Hematopoietic multipotent progenitor cell treated with erythropoietin and hydrocortisone succinate and interleukin-3 and kit ligand, for 4 days (in vitro differentiated cells): ENCODE measurements at regions not wholly inside any gene's neighbourhood (a gene's known extent, or its start where the extent isn't known, plus 50 kb on each side); places are given as distances from the start of the nearest gene placed in this dataset.

Experiments used
- DNase-seq: peaks from one replicate; pipeline ENCODE4 v3.0.0-alpha.2; 2015

DNA sequence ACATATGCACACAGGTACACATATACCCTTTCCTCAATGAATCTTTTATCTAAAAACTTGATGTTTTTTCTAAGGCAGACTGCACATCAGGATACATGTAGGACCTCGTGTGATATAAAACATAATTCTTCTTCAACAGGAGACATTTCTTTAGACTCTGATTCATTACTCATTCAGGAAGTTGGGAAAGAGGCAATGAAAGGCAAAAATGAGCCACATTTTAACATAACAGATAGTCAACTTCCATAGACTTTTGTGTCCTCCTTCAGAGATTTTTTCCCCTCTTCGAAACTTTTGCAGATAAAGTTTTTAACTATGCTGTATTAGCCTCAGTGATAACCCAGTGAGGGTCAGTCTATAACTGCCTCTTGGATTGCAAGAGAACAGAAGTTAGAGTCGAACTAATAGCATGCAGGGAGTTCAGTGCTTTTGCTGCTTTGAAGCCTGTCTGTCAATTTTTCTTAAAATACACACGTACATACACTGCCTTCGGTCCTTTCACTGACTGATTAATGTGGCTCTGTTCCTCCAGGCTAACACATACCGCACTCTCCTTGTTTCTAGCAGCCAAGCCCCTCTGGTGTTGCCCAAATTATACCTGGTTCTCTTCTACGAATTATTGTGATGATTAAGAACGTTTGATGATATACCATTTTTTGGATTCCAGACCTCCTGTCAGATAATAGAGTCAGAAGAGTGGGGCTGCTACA lies 562.5 kb upstream of the MAP3K7 start:
- no peak for DNase-seq

DNA sequence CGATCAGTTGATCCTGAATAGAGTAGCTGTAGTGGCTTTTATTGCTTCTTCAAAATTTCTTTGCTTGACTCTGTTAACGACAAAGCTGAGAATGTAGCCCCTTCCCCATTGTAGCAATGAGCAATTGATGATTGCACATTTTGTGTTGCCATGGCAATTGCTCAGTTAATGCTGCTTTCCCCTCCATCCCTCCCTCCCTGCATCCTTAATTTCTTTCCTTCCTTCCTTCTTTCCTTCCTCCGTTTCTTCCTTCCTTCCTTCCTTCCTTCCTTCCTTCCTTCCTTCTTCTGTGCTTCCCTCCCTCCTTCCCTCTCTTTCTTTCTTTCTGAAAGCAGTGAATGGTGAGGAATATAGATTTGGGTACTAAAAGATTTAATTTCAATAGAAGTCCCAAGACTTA lies 557.3 kb upstream of the MAP3K7 start:
- DNase-seq: no peak

DNA sequence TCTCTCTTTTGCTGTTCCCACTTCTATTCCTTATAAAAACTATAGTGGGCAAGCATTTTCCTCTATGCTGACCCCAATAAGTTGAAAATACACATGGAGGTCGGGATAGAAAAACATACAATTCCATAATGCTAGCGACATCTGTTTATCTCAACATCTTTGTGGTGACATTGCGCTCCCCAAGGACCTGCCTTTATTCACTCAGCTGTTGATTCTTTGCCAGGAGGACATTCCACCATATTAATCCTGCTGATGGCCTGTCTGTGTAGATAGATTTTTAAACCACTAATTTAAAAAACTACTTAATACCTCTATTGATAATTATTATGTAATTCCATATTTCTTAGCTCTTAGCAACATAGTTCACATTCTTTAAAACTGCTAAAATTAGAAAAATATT lies 555.3 kb upstream of the MAP3K7 start:
- DNase-seq: no peak

DNA sequence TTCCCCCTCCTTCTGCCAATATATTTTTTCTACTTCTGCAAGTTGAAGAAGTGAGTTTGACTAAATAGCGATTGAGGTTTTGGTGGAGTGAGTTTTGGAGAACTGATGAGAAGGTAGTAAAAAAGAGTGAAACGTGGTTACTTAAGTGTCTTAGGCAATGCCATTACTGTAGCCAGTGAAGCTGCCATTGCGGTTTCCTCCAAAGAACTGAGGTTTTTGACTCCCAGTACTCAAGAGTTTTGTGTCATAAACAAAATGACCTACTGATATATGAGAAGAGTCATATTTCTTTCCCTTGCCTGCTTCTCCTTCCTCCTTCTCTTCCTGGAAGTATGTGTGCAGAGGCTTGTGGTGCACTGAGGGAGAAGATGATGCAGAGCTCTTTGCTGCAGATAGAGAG lies 554.5 kb upstream of the MAP3K7 start:
- peak; percentile 38 for DNase-seq

DNA sequence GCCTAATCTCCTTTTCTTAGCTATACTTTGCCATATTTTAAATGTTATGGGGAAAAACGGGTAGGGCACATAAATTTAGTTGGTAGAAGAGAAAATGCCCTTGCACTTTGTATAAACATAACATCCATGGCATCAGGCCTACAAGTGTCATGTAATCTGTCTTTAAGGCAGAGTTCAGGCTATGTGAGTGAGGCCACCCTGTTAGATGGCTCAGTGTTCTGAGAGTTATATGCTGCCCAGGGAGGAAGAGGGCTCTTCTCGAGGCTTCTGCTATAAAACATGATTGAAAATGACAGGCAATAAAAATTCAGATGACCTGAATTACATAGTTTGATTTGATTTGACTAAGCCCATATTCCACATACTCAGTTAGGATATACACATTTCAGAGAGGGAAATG lies 553.6 kb upstream of the MAP3K7 start:
- DNase-seq: no peak

DNA sequence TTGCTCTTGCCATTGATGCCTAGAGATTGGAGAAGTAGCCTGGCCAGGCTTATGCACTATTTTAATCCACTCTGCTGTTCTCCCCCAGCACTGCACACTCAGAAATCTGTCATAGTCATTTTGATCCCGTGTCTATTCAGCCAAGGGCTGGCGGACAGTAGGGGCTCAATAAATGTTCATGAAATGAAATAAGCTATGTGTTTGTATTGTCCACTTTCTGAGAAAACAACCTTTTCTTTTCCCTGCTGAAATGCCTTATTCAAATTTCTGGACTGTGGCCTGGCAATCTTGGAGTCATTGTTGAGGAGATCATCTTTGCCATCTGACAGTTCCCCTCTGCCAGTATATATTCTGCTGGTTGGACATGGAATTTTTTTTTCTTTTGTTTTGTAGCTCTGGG lies 550.4 kb upstream of the MAP3K7 start:
- no peak for DNase-seq

DNA sequence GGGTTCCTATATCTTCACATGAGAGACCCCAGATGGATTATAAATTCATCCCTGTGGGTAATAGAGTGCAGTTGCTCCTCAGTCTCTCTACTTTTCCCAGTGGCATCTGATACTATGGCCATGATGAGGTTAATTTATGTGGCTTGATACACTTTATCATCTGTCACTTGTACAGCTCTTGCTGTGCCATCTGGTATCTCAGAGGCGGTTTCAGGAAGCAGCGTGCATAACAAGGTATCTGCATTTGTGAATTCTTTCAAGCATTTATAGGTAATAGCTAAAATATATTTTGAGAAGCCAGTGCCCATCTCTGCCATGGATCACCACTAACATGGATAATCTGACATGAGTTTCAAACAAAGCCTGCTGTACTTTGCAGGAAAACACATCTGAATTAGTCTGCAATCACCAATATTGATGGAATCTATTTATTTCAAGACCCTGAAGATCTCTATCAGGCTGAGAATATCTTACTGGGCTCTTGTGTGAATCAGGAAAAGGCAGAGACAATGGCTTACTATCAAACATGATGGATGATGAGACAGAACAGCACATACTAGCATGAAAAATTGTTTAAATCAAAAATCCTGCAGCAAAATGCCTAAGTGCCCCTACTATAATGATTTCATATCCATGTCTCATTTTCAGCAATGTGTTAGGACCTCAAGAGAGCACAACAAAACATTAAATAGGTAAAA lies 548.7 kb upstream of the MAP3K7 start:
- DNase-seq: no peak

DNA sequence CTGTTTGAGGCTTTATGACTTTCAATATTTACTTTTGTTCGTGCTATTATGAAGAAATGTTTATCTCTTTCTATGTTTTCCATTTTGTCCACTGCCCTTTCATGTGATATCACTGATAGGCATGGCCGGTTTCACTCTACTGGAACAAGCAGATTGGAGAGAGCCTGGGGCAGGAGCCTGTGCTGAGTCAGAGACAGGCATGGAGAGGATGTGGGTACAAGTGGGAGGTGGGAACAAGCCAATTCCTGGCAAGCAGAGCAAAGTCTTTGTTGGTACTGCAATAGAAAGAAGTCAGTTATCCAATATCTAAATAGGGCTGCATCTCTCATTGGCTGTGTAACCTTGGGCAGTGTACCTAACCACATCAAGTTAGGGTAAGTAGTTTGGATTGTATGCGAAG lies 545.6 kb upstream of the MAP3K7 start:
- no peak for DNase-seq

DNA sequence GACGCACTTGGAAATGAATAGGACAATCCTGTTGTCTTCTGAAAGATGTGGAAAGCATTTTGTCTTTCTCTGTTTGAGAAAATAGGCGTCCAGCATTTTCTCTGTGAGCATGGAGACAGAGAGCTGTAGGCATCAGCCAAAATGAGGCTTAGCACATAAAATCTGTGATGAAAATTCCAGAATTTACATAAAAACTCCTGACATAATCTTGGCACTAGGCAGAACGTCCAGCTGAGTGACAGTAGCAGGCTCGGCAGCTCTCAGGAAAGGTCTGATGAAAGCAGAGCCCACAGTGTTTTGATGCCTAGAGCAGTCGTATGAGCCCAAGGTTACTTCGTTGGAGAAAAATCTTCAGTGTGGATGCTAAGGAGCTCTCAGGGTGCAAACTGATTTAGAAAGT lies 543.3 kb upstream of the MAP3K7 start:
- DNase-seq: no peak

DNA sequence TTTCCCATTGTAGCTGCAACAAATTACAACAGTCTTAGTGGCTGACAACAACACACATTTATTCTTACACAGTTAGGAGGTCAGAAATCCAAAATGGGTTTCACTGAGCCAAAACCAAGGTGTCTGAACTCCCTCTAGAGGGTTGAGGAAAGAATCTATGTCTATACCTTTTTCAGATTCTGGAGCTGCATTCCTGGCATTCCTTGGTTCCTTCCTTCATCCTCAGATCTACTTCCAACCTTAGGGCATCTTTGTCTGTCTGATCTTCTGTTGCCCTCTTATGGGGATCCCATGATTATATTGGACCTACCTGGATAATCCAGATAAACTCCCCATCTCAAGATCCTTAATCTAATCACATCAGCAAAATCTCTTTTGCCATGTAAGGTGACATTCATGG lies 540.9 kb upstream of the MAP3K7 start:
- DNase-seq: no peak

DNA sequence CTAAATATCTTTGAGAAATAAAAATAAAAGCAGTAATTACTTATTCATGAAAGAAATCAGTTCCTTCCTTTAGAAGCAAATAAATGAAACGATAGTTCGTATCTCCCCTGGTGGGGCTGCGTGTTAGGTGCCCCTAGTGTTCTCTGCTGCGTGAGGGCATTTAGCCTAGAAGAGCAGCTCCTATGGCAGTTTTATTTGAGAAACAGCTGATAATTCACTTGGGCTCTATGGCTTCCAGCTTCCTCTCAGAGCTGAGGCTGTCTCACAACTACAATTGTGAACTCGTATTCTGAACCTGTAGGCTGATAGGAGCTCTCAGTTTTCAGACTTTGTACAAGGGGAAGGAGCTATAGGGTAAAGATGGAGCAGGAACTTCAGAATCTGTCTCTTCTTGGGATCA lies 540.0 kb upstream of the MAP3K7 start:
- DNase-seq: no peak

DNA sequence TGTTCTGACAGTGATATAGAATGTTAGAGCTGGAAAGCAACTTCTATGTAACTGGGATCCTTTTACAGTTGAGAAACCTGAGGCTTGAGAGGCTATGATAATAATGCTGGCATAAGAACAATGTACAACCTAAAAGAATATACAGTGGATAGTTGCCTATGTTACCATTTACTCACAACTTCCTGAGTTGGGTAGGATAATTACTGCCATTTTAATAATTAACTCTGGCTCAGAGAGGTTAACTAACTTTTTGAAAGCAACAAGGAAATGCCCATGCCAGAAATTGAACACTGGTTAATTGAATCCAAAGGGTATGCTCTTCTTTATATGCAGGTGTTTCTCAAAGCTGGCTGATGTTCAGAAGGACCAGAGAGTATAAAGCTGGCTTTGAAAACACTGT lies 530.7 kb upstream of the MAP3K7 start:
- no peak for DNase-seq

DNA sequence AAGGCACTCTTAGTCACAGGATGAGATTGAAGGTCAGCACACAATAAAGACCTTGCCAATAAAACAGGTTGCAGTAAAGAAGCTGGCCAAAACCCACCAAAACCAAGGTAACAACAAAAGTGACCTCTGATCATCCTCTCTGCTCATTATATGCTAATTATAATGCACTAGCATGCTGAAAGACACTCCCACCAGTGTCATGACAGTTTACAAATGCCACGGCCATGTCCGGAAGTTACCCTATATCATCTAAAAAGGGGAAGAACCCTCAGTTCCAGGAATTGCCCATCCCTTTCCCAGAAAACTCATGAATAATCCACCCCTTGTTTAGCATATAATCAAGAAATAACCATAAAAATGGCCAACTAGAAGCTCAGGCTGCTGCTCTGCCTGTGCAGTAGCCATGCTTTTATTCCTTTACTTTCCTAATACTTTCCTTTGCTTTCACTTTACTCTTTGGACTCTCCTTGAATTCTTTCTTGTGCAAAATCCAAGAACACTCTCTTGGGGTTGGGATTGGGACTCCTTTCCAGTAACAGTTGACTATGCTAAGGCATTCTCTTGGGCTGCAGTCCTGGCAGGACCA lies 527.3 kb upstream of the MAP3K7 start:
- no peak for DNase-seq

DNA sequence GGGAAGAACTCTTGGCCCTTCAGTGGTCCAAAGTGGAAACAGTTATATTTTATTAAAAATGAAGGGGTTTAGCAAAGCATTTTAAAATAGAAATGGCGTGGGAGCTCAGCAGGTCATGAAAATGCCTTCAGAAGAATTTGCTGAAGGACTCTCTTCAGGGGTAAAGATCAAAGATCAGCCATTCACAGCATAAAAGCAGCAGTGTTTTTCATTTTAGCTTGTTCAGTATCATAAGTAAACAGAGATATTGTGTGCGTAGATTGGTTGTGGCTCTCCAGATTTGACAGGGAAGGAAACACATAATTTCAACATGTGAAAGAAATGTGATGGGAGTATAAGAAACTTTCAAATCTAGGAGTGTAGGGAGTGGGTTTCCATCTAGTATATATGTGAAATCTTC lies 519.2 kb upstream of the MAP3K7 start:
- no peak for DNase-seq

DNA sequence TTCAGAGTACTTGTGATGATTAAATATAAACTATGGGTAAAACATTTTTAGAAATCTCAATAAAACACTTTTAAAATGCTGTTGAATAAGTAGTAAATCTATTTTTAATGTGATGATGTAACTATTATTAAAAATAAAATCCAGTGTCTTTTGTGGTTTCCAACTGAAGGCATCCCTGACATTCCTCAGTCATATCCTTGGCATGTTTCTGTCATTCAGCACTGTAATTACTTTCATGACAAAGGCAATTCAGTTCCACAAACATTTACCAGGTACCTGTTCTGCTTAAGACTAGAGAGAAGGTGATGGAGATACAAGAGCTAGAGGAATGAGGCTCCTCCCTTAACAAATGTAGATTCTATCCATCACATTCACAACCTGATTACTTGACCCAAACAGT lies 518.7 kb upstream of the MAP3K7 start:
- no peak for DNase-seq

DNA sequence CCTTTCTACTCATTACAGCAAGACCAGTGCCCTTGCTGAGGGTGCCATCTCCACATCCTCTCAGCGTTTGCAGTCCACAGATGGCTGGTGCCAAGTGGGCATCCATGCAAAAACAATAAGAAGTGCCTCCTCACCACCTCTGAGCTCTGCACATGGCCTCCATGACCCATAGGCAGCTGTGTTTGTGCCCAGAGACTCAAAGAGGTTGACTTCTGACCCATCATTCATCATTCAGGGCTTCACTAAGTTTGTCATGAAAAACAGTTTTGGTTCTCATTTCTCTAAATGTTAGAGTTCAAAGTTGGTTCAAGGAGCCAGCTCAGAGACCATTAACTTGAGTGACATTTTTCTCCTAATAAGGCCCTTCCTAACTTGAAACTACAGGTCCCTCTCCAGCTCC lies 512.6 kb upstream of the MAP3K7 start:
- DNase-seq: no peak

DNA sequence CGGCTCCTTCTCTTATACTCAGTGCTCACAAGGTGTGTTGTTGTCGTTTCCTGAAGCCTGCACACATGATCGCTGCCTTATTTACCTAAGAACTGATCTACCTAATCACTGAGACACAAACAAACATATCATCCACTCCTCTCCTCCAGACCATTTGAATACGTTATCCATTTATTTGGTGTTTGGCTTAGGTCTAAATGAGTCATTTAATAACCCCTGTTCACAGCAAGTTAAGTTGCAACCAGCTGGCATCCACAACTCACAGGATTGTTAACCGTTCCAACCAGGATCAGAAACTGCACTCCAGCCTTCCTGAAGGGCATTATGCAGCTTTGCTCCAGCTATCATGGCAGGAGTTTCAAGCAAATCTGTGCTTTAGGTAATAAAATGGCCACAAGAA lies 511.1 kb upstream of the MAP3K7 start:
- no peak for DNase-seq

DNA sequence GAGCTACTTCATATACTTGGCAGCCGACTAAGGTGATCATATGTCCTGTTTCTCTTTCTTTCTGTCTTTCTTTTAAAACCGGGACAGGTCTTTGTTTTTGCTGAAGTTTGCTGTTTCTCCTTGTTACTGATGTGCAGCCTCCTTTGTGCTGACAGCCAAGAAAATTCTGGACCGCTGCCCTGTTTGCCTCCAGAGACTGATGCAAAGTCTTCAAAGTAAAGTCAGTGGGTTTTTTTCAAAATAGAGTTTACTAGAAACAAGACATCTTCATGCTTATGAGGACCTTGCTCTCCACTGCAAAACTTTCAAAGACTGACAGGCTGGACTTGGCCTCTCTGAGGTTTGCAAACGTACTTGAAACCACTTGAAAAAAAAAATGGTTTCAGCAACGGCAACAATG lies 510.5 kb upstream of the MAP3K7 start:
- DNase-seq: no peak

DNA sequence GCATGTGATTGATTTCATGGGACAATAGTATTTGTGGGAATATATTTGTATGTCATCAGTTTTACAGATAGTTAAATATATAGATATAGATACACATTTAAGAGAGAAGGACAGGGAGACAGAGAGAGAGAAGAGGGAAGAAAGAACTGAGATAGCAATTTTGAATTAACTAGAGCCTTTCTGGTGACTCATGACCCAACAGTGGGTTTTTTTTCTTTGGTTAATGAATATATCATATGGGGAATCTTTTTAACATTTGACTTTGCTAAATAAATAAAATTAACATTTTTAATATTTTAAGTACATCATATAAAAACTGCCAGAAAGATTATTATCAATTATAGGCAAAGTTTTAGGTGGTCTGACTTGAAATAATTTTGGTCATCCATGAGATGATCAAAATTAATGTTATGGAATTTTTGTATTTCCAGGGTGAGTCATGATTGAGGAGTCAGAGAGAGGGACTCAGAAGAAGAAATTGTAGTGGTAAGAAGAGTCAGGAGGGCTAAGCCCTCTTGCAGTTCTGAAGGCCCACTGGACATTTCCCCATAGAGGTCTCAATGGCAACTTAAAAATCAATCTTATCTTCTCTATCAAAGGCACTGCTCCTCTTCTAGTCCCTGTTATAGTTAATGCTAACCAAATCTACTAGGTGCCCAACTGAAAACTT lies 508.1 kb upstream of the MAP3K7 start:
- no peak for DNase-seq

DNA sequence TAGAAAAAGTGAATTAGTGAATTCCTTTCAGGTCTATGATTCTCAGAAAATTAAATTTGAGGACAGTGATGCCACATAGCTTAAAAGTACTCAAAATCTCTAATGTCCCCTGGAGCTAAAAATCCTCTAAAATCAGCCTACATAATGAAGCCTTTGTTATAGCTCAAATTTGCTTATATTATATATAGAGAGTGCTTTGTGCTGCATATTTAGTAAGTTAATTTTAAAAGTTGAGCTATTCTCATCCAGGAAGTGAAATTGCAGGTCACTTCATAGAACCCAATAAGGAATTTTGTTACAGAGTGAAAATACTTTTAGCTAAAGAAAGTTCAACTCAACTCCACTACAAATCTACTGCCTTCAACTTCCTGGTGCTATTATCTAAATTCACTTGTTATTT lies 507.5 kb upstream of the MAP3K7 start:
- DNase-seq: no peak

DNA sequence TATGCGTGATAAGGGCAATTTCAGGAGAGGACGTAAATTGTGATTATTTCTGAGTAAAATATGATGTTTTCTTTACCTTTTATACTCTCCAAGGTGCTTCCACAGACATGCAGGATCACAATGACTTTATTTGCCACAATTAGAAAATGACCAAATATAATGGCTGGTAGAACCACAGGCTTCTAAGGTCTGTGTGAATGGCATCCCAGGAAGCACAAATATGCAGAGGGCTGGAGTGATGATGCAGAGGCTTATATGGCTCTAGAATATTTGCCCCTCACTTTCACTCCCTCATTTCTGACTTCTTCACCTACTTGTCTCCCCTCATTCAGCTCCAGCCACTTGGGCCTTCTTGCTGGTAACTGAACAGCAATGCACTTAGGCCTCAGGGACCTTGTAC lies 502.1 kb upstream of the MAP3K7 start:
- DNase-seq: no peak

DNA sequence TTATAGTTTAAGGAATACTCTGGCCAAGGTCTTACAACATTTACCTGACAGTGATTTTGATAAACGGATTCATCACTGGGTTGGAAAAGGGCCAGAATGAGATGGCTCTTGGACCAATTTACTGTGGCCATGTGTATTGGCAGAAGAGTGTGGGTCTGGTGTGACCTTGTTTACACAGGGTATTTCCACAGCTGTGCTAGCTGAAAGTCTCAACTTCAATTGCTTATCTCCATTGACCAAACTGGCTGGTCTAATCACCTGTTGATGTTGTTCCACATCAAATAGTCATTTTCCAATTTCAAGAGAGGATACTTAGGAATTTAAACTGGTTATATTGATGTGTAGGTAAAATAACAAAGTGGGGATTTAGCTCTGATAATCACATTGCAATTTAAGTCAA lies 501.6 kb upstream of the MAP3K7 start:
- DNase-seq: no peak

DNA sequence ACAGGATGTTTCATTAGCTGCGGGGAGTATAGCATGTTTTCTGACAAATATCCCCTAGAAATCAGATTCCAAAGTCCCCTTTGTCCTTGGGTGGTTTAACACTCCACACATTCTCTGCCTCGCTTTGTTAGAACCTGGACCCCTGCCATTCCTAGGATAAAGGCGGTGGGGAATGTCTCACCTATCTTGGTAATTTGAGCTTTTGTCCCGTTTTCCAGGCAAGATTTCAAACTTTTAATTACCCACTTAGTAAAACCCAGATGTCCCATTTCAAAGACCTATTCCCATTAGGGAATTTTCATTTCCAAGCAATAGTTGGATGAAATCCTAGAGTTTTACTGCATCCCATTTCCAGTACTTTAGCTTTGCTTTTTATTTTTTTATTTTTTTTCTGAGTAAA lies 501.0 kb upstream of the MAP3K7 start:
- no peak for DNase-seq

DNA sequence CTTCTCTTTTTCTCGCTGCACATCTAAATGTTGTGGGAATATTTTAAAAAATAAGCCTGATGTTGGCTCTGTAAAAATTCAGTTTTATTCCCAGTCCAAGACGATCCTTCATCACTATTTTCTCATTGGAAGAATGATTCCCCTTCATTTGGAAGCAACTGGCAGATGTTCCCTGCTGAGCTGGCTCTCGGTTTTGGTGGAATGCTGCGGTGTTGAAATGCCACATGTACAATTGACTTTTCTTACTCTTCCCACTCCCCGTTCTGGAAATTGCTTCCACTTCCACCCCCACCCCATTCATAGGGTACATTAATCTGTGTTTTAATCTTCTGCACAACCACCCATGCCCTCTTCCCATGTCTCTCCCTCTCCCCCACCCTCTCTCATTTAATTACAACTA lies 496.3 kb upstream of the MAP3K7 start:
- DNase-seq: no peak
